ENCODE measurements at regions not wholly inside any gene's neighbourhood (a gene's known extent, or its start where the extent isn't known, plus 50 kb on each side); places are given as distances from the start of the nearest gene placed in this dataset.
"Not testable (repeated sequence)": the region's sequence is repeated elsewhere in the genome, so short reads cannot be mapped to it uniquely, and the experiment has no call there.

DNA sequence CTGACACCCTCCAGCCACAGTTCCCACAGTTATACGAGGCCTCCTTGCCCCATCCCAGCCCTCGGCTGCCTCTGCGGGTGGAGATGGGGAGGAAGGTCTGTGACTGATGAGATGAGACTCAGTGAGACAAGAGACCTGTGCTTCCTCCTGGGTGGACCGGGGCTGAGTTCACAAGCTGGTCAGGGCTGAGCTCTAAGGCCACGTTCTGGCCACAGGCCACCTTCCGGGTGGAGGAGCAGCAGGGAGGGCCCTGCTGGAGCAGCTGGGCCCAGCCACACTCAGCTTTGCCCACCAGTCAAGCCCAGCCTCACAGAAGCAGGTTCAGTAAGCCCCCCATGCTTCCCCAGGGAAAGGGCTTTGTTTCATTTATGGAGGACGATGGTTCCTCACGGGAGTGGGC is 214.7 kb downstream of the ANKRD30B start:
- no peak for DNase-seq (ENCODE audit: low read depth in 2 of 2)

DNA sequence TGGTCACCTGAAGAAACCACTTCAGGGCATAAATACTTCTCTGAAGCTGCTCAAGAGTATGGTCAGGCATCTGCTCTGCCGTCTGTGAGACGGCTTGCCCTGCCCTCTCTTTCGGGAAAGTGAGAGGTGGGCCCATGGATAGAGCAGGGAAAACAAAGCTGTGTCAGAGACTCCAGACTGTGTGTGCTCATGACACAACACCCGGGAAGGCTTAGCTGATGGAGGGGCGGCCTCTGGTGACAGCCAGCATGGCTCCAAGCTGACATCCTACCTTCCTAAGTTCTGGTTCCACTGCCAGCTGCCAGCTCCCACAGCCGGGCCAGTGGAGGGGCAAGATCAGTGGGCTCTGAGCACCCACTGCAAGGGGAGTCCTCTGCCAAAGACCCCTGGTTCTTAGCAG is 215.3 kb downstream of the ANKRD30B start:
- no peak for DNase-seq (ENCODE audit: low read depth in 2 of 2)

DNA sequence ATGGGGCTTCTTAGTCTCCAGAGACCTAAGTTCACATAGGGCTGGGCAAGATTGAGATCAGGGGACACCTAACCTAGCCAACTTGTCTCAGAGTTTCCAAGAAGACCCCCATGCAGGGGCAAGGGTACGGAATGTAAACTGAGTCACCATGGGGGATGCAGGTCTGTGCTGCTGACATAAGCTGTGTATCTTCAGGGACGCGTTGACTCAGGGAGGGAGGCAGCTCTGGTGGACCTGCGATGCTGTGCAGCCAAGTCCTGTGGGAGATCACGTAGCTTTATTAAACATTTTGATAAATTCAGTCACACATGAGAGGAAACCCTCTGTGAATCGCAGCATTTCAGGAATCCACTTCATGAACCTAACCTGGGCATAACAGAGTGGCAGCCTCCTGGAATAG is 216.0 kb downstream of the ANKRD30B start:
- no peak for DNase-seq (ENCODE audit: low read depth in 2 of 2)

DNA sequence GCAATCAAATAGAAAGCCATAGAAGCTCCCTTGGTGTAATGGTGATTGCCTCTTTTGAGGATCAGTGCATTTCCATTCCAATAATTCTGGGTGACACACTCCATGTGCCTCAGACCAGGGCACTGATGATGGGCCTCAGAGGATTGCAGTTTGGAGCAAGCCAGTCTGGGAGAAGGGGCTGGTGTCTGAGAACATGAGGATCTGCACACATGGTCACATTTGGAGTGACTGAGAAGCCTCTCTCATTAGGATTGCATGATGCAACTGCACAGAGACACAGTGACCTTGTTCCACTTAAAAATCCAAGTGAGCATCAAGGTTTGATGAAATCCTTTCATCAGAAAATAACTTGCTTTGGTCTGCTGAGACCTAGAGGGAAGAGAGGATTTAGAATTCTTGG is 216.4 kb downstream of the ANKRD30B start:
- DNase-seq (ENCODE audit: low read depth in 2 of 2): no peak

DNA sequence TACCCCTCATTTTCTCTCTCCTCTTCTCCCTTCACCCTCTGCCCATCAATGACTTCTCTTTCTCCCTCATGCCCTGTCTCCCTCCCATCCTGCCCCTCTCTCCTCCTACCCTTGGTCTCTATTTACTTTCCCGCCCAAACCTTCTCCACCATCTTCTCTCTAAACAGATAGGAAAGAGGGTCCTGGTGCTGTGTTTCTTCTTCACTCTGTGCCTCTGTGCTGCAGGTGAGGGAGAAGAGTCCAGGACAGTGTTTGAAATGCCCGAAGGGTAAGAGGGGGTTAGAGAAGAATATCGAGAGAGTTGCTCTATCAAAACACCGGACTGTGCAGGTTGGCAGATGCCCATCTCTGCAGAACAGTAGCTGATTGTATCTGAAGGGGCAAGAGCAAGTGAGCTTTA is 217.0 kb downstream of the ANKRD30B start:
- not testable (repeated sequence) for DNase-seq (ENCODE audit: low read depth in 2 of 2)

DNA sequence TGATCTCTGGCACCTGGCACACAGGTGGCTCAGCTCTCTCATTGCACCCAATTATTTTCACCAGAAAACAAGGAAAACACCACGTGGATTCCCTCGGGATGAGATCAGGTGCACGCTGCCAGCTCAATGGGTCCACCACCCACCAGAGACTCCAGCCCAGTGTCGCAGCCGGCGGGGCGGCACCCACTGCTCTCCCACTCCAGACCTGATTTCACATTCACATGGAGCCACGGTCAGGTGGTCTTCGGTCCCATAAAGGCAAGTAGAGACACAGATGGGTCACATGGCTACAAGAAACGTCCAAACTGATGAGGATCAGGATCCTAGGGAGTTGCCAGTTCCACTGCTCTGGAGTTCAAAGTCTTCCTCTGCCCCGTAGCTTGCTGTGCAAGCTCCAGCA is 217.6 kb downstream of the ANKRD30B start:
- no peak for DNase-seq (ENCODE audit: low read depth in 2 of 2)

DNA sequence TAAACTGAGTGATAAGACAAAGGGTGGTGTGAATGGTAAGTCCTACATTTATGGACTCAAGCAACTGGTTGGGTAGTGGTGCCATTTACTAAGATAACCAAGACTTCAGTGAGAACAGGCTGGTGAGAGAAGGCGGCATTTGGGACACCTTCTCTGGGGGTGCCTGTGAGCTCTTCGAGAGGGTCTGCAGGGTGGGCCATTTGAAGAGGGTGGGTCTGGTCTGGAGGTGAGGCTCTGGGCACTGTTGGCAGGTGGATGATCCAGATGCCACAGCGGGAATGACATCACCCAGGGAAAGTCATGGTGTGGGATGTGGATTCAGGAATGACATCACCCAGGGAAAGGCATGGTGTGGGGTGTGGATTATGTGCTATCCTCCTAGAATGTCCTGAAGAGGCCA is 219.3 kb downstream of the ANKRD30B start:
- DNase-seq (ENCODE audit: low read depth in 2 of 2): not testable (repeated sequence)

DNA sequence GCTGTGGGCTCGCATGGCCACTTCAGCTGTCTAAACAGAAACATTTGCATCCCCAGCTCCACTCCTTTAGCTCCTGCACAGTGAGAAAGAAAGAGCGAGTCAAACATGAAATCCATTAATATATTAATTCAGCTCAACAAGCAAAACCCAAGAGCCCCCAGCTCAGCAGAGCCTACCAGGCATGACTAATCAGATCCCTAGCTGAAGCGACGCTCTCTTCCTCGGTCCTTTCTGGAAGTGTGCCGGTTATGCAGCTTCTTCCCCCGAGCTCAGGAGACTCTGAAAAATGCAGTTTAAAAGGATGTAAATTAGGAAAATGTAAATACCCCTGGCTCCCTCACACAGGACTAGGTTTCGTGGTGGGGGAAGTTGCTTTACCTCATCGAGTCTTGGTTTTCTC is 221.5 kb downstream of the ANKRD30B start:
- no peak for DNase-seq (ENCODE audit: low read depth in 2 of 2)

DNA sequence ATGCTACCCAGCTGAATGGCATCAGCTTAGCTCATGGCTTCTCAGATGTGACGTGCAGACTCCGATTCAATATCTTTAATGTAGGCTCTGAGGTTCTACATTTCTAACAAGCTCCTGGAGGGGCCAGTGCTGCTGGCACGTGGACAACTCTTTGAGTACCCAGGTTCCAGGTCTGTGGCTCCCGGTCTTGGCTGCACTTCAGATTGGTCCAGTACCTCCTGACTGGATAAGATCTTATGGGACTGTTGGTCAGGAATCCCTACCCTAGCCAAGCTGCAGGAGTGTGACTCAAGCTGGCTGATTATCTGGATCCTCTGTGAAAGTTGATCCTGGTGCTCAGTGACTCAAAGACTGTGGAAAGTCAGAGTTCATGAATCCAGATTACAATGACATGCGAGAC is 222.1 kb downstream of the ANKRD30B start:
- DNase-seq (ENCODE audit: low read depth in 2 of 2): no peak

DNA sequence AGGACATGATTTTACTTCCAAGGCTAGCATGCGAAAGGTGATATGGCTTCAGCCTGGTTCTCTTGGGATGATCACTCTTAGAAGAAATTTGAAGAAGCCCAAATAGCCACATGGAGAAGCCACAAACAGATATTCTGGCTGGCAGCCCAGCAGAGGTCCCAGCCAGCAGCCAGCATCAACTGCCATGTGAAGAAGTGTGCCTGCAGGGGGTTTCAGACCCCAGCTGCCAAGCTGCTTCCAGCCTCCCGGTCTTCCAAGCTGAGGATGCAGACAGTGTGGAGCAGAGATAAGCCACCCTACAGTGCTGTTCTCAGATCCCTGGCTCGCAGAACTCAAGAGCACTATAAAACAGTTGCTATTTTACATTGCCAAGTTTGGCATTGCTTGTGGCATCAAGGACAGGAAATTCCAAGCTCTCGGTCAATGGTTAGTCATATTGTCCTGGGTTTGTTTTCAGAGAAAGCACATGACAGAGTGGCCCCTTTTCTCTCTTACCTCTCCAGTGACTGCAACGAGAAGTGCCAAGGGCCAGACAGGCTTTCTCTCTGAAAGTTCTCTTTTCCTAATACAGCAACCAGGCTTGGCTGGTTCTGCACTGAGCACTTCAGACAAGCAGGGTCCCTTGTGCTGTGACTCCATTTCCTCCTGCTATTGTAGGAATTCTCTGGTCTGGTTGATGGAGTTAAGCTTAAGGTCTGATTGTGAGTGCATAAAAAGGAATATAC is 223.7 kb downstream of the ANKRD30B start:
- DNase-seq (ENCODE audit: low read depth in 2 of 2): peak in 1 of 2 donors; percentile 80

DNA sequence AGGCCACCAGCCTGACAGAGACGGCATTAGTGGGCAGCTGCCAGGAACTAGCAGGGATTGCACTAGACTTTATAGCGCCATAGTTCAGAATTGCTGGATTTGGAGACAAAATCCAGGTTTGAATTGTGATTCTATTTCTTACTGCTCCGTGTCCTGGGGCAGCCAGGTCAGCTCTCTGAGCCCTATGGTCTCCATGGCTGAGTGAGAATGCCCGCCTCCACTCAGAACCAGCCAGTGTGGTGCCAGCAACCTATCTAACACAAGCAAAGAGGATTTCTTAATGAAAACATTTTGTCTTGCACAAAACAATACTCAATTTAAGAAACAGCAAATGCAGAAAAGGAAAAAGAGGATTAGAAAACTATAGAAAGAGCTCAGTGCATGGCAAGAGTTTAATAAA is 225.4 kb downstream of the ANKRD30B start:
- DNase-seq (ENCODE audit: low read depth in 2 of 2): not testable (repeated sequence)

DNA sequence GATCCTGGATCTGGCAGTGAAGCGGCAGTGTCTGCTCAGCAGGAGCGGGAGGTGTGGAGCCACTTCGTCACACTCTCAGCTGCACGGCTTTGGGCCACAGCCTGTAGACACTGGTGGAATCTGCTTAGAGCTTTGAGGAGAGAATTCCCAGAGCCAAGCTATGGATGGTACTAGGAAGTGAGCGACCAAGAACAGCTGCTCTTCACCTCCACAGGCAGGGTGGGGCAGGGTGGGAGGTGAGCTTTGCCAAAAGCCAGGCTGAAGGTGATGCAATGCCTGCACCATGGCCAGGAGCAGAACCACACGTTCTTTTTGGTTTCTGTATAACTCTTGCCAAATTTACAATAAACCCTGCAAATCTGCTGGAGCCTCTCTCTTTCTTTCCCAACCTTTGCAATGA is 226.1 kb downstream of the ANKRD30B start:
- no peak for DNase-seq (ENCODE audit: low read depth in 2 of 2)

DNA sequence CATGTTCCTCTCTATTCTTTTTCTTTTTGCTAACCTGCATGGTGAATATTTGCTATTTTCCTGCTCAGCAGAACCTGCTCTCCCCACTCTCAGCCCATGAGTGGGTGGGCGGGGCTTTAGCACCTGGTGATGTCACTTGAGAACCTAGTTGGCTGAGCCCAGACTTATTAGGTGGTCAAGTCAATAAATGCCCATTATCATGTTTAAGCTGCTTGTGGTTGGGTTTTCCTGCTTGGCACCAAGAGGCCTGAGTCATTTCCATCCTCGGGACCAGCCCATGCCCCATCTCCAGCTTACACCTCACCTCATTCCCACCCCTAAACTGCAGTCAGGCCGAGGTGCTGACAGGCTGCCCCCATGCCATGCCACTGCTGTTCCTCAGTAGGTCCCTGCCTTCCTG is 226.6 kb downstream of the ANKRD30B start:
- DNase-seq (ENCODE audit: low read depth in 2 of 2): no peak

DNA sequence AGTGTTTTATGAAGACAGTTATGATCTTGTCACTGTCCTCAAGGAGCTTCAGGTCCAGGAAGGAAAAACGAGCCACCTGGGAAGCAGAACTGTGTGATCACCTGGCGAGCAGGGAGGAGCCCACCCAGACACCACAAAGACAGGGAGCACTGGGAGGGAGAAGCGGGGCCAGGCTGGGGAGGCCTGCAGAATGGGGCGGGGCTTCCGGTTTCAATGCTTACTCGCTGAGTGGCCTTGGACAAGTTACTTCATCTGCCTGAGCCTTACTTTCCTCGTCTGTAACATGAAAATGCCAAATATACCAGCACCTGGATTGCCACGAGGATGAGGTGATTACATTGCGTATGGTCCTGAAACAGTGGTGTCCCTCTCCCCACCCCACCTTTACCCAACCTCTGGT is 227.5 kb downstream of the ANKRD30B start:
- DNase-seq (ENCODE audit: low read depth in 2 of 2): no peak

DNA sequence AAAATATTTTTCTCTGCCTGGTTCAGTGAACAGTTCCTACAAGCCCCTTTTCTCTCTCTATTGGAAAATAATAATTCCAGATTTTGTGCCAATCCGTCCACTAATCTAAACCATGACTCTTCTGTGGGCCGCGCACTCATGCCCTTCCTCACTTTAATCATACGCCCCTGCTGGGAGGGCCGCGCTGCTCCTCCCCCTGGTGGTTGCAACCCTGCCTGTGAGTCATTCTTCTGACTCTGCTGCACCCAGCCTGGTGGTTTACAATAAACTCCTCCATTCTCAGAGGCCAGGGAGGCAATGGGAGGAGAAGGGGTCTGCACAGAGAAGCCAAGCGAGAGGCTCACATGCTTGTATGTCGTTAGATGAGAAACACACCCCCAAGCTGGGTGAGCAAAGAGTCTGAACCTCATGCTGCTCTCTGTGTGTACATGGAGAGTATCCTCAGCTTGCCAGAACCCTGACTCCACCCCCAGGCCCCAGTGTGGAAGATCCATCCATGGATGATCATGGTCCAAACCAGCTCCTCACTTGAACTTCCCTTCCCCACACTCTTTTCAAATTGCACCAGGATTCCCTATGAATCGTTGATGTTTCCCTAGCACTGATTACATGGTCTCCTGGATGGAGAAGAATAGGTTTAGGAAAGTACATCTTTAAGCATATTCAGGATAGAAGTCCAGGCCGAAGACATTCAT is 228.9 kb downstream of the ANKRD30B start:
- no peak for DNase-seq (ENCODE audit: low read depth in 2 of 2)

DNA sequence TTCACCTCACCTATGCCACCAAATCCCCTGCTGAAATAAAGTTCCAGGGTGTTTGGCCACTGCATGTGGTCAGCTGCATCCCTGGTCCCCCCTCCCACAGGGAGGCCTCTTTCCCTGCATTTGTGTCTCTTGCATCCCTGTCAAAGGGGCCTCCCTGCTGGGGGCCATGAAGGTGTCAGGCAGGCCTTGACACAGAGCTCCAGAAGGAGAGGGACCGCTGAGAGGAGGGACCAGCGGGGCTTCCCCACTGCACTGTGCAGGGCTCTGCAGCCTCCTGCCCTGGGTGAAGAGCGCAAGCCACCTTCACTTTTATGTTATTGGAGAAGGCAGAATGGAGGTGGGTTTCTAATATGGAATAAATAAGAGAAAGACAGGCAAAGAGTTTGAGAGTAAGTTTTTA is 230.2 kb downstream of the ANKRD30B start:
- DNase-seq (ENCODE audit: low read depth in 2 of 2): no peak

DNA sequence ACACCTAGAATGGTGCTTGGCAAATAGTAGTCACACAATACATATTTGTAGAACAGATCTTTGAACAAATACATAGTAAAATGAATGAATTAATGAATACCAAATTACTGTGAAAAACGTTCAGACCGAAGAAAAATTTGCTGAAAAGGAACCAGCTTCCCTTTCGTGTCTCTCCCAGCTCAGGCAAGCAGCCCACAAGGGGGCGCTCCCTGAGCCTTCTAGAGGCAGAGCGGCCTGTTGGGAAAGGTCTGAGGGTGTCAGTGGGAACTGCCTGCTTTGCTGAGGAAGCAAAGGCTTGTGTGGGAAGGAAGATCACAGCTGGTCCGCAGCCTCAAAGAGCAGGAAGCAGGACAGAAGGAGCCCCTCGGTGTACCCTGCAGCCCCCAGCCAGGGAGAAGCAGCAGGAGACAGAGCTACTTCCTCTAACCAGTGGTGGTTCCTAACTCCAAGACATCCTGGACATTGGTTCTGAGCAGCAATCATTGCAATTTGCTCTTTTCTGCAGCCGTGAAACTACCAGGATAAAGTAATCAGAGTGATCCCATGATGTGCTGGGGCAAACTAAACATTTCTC is 231.1 kb downstream of the ANKRD30B start:
- DNase-seq (ENCODE audit: low read depth in 2 of 2): peak in 1 of 2 donors; percentile 49

DNA sequence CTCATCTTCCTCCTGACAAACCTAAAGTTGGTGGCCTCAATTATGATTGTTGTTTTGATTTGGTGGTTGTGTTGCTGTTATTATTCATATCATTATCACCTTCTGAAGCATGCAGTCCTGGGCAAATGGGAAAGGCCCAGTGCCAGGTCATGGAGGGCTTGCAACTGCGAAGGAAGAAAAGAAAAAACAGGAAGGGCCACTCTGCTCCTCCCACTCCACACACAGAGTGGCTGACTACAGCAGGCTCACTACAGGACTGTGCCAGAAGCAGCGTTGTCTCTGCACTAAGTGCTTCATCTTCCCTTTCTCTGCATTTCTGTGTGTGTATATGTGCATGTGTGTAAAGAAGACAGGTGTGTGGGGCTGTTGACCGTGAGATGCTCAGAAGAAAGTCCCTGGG is 231.9 kb downstream of the ANKRD30B start:
- no peak for DNase-seq (ENCODE audit: low read depth in 2 of 2)

DNA sequence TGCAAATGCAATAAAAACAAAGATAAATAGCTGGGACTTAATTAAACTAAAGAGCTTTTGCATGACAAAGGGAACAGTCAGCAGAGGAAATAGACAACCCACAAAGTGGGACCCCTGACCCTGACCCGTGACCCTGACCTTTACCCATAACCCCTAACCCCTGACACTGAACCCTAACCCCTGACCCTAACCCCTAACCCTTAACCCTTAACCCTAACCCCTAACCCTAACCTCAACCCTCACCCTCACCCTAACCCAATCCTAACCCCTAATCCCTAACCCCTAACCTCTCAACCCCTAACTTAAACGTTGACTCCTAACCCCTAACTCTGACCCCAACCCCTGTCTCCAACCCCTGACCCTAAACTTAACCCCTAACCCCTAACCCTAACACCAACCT is 236.6 kb downstream of the ANKRD30B start:
- DNase-seq (ENCODE audit: low read depth in 2 of 2): not testable (repeated sequence)

DNA sequence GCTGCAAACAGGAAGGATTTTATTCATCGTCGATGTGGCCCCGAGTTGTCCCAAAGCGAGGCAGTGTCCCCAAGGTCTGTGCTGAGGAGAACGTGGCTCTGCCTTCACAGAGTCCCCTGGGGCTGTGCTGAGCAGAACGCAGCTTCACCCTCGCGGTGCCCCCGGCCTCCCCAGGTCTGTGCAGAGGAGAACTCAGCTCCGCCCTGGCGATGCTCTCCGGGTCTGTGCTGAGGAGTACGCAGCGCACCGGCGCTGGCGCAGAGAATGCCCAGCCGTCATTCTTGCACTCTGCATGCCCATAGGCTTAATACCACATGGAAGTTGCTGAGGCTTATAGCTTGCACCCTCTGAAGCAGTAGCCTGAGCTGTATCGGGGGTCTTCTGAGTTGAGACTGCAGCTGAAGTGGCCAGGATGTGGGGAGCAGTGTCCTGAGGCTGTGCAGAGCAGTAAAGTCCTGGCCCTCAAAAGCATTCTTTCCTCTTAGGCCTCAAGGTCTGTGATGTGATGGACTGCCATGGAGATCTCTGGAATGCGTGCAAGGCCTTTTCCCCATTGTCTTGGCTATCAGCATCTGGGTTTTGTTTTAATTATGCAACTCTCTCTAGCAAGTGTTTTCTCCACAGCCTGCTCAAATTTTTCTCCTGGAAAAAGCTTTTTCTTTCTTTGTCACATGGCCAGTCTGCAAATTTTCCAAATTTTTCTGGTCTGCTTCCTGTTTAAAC is 237.5 kb downstream of the ANKRD30B start:
- DNase-seq (ENCODE audit: low read depth in 2 of 2): not testable (repeated sequence)

DNA sequence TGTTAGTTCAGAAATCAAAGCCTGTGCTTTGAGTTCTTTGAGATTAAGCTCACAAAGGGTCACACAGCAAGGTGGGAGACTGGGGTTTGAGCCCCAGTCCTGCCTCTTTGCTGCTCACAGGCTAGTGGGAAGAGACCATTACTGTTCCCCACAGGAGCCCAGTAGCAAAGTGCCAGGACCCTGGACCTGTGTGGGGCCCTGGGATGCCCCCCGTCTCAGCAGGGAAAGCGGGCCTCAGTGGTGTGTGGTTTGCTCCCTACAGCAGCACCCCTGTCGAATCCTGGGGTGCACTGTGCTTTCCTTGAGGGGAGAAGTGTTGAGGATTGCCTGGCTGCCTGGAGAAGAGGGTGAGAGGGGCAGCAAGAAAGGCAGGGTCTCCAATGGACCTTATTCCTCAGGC is 239.4 kb downstream of the ANKRD30B start:
- DNase-seq (ENCODE audit: low read depth in 2 of 2): not testable (repeated sequence)

All from dermis microvascular lymphatic vessel endothelial cell (primary cell).